Tibial nerve (tissue), 4 donors: ENCODE measurements at regions not wholly inside any gene's neighbourhood (a gene's known extent, or its start where the extent isn't known, plus 50 kb on each side); places are given as distances from the start of the nearest gene placed in this dataset.

Experiments
- DNase-seq, 2 donors: peaks; one replicate each; pipeline ENCODE4 v3.0.0-alpha.2; 2019; ENCODE audit warnings: low spot score in 2 of 2
- H3K27ac ChIP-seq, 4 donors: fragments of 200-600 bp; sonication (generic) in 3 of 4; one replicate each; pipeline ENCODE4 v1.5.1; 2017 to 2019; ENCODE audit warnings: mild to moderate bottlenecking in 1 of 4
- H3K27me3 ChIP-seq, 2 donors: fragments of 200-600 bp; sonication (generic) in 1 of 2; one replicate each; pipeline versions ENCODE4 v1.5.1 to v1.6.0; 2017 to 2019
- H3K36me3 ChIP-seq, 3 donors: fragments of 200-600 bp; sonication (generic); one replicate each; pipeline ENCODE4 v1.5.1; 2018 to 2019
- H3K4me1 ChIP-seq, 4 donors: fragments of 200-600 bp; sonication (generic) in 3 of 4; one replicate each; pipeline ENCODE4 v1.5.1; 2017 to 2019
- H3K4me3 ChIP-seq, 4 donors: fragments of 200-600 bp; sonication (generic) in 3 of 4; one replicate each; pipeline ENCODE4 v1.5.1; 2017 to 2019; ENCODE audit warnings: mild to moderate bottlenecking in 1 of 4, moderate library complexity in 1 of 4
- H3K9me3 ChIP-seq, 4 donors: fragments of 200-600 bp; sonication (generic) in 3 of 4; one replicate each; pipeline ENCODE4 v1.5.1; 2017 to 2019
- EP300 ChIP-seq, 2 donors: sonication (generic); formaldehyde crosslinking; IDR thresholded peaks; one replicate each; pipeline ENCODE4 v1.6.1; 2017; ENCODE audit warnings: antibody characterized with exemption in 2 of 2, mild to moderate bottlenecking in 1 of 2
- POLR2A ChIP-seq, 2 donors: fragments of 450-650 bp; IDR thresholded peaks; one replicate each; pipeline ENCODE4 v1.6.1; 2017; ENCODE audit warnings: antibody characterized with exemption in 2 of 2, mild to moderate bottlenecking in 2 of 2, moderate library complexity in 2 of 2
- WGBS, 2 donors: methylation state at CpG; one replicate each; pipeline ENCODE4 v1.1.5; 2018; 5-methylcytosine and 5-hydroxymethylcytosine counted together
- TF ChIP-seq, protein P1 (sequence below), 5 experiments: fragments of 200-600 bp in 3 of 5; fragments of 450-650 bp in 2 of 5; sonication (generic) in 3 of 5; IDR thresholded peaks; one replicate each; pipeline ENCODE4 v1.5.1; 2016 to 2019; ENCODE audit warnings: antibody characterized with exemption in 5 of 5, mild to moderate bottlenecking in 3 of 5, moderate library complexity in 2 of 5

DNA sequence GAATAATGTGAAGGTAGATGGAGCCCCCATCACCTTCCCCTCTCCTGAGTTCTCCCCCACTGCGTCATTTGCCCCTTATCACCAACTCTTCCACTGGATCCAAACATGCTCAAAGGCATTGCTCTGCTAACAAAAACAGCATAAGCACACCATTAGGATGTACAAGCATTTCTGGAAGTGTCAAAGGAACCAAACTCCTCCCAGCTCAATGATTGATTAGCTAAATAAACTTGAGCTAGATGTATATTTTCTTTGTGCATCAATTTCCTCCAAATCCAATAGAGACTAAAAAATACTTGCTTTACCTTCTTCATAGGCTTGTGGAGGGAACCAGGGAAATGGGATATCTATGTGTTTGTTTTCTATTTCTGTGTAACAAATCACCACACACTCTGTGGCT, 248.4 kb upstream of the JARID2 start:
- H3K36me3 ChIP-seq: no peaks in the 10 kb centered on the region
- no peak for TF ChIP-seq EP300 (IDR thresholded peaks at IDR 0.05)
- TF ChIP-seq, protein P1, sequence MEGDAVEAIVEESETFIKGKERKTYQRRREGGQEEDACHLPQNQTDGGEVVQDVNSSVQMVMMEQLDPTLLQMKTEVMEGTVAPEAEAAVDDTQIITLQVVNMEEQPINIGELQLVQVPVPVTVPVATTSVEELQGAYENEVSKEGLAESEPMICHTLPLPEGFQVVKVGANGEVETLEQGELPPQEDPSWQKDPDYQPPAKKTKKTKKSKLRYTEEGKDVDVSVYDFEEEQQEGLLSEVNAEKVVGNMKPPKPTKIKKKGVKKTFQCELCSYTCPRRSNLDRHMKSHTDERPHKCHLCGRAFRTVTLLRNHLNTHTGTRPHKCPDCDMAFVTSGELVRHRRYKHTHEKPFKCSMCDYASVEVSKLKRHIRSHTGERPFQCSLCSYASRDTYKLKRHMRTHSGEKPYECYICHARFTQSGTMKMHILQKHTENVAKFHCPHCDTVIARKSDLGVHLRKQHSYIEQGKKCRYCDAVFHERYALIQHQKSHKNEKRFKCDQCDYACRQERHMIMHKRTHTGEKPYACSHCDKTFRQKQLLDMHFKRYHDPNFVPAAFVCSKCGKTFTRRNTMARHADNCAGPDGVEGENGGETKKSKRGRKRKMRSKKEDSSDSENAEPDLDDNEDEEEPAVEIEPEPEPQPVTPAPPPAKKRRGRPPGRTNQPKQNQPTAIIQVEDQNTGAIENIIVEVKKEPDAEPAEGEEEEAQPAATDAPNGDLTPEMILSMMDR (IDR thresholded peaks at IDR 0.05): no peak
- no peak for TF ChIP-seq POLR2A (IDR thresholded peaks at IDR 0.05)
- no peaks in the 10 kb centered on the region for H3K9me3 ChIP-seq
- H3K4me3 ChIP-seq: no peak overlapping the region
- H3K27ac ChIP-seq: no peak overlapping the region
- no peaks in the 10 kb centered on the region for H3K27me3 ChIP-seq
- H3K4me1 ChIP-seq: no peaks in the 10 kb centered on the region
- 88 to 100% methylated on average over 1 of the region's 1 CpG for WGBS, 2 donors
- no peak for DNase-seq

DNA sequence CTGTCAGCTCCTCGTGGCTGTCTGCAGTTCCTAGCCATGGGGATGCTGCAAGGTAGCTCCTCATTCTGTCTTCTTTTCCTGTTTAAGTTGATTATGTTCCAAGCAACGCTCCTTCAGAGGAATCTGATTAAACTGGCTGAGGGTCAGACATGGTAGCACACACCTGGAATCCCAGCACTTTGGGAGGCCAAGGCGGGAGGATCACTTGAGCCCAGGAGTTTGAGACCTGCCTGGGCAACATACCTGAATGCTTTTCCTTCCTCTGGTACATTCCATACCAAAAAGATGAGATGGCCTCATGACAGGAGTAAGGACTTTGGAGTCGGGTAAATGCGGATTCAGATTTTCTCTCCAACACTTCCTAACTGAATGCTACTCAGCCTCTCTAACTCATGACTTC, 246.8 kb upstream of the JARID2 start:
- no peaks in the 10 kb centered on the region for H3K4me1 ChIP-seq
- 75 to 88% methylated on average over 5 of the region's 5 CpGs for WGBS, 2 donors
- no peaks in the 10 kb centered on the region for H3K36me3 ChIP-seq
- DNase-seq: no peak
- no peaks in the 10 kb centered on the region for H3K27me3 ChIP-seq
- TF ChIP-seq EP300 (IDR thresholded peaks at IDR 0.05): no peak
- TF ChIP-seq POLR2A (IDR thresholded peaks at IDR 0.05): no peak
- H3K9me3 ChIP-seq: no peaks in the 10 kb centered on the region
- H3K27ac ChIP-seq: no peak overlapping the region
- H3K4me3 ChIP-seq: no peak overlapping the region

DNA sequence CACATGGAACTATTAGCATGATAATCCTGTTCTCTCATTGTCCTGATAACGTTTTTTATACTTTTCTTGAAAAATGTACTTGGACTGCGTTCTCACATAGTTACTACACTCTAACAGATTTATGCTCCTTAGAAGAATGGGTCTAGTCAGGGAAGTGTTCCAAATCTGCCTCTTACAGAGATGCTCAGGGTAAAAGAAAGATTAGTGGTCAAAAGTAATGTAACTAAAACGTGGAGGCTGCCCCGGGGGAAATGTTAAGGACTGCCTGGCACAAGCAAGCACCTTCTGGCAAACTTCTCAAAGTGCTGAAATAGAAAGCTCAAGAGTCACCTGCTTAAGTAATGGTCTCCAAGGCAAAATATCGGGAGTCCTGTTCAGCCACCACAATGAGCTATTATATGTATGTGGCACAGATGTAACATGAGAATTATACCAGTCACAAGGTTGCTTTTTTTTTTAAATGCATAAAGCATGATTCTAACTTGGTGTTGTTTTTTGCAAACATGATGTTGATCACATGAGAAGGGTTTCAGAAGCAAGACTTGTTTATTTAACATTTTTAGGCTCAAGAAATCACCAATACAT, 244.5 kb upstream of the JARID2 start:
- 39 to 46% methylated on average over 5 of the region's 5 CpGs for WGBS, 2 donors
- TF ChIP-seq EP300 (IDR thresholded peaks at IDR 0.05) (no peak), POLR2A (IDR thresholded peaks at IDR 0.05) (no peak)
- TF ChIP-seq, protein P1 (IDR thresholded peaks at IDR 0.05): no peak
- DNase-seq: no peak
- no peaks in the 10 kb centered on the region for H3K36me3 ChIP-seq
- no peak overlapping the region for H3K27ac ChIP-seq
- no peaks in the 10 kb centered on the region for H3K9me3 ChIP-seq
- H3K4me1 ChIP-seq: no peaks in the 10 kb centered on the region
- no peaks in the 10 kb centered on the region for H3K27me3 ChIP-seq
- no peak overlapping the region for H3K4me3 ChIP-seq

DNA sequence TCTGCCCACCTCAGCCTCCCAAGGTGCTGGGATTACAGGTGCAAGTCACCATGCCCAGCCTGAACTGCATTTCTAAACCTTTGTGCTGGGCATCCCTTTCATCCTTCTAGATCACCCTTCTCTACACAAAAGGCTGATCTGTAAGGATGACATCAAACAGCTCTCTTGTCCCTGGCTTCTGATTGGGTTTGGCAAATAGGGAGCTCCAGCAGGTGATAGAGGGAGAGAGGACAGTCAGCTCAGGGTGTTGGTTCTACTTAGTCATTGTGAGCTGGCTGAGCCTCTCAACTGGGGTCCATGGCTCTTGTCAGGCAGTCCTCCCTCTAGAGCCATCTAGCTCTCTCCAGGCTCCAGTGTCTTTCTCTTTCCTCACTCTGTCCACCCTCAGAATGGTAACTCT, 237.6 kb upstream of the JARID2 start:
- DNase-seq: no peak
- Histone ChIP-seq H3K27me3 (no peaks in the 10 kb centered on the region), H3K36me3 (no peaks in the 10 kb centered on the region), H3K9me3 (no peaks in the 10 kb centered on the region), H3K4me1 (no peaks in the 10 kb centered on the region), H3K27ac (no peak overlapping the region), H3K4me3 (no peak overlapping the region)
- TF ChIP-seq, protein P1 (IDR thresholded peaks at IDR 0.05): no peak
- TF ChIP-seq EP300 (IDR thresholded peaks at IDR 0.05): no peak

DNA sequence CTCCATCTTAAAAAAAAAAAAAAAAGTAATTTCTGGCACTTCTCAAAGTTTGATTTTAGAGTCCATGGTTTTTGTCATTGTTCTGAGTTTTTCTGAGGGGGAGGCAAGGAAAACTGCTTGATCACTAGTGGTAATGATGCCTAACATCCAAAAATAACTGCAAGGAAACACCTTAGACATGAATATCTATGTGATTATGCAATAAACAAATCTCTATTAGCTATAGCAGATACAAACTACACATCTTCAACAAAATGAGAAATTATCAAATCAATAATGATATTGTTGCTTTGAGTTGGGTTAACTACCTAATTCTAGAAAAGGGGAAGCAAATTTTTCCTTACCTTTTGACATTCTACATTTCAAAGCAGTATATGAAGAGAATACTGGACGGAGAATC, 230.9 kb upstream of the JARID2 start:
- H3K4me3 ChIP-seq: no peak overlapping the region
- no peak for TF ChIP-seq EP300 (IDR thresholded peaks at IDR 0.05)
- H3K9me3 ChIP-seq: no peaks in the 10 kb centered on the region
- no peak overlapping the region for H3K27ac ChIP-seq
- DNase-seq: no peak
- peaks cover 0 to 9% (median 0%) of the 10 kb centered on the region in 4 donors for H3K4me1 ChIP-seq
- 89 to 96% methylated on average over 1 of the region's 1 CpG for WGBS, 2 donors
- H3K36me3 ChIP-seq: no peaks in the 10 kb centered on the region
- no peaks in the 10 kb centered on the region for H3K27me3 ChIP-seq

DNA sequence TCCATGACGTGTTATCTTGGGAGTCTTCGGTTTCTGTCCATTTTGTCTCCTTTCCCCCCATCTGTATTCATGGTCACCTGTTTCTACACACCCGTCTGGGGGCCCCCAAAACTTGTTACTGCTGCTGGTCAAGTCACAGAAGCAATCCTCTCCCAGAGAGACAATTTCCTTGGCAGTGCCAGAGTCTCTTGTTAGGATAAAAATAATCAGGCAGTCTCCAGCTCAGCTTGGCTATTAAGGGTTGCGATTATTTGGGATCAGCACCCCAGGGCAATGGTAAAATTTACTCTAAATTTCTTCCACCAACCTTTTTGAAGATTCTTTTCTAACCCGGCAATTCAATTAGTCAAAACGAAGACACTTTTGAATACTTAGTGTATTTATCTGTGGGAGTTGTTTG, 229.1 kb upstream of the JARID2 start:
- Histone ChIP-seq H3K27ac (no peak overlapping the region), H3K36me3 (no peaks in the 10 kb centered on the region), H3K27me3 (no peaks in the 10 kb centered on the region), H3K4me3 (no peak overlapping the region), H3K9me3 (no peaks in the 10 kb centered on the region), H3K4me1 (peaks cover 0 to 9% (median 0%) of the 10 kb centered on the region in 4 donors)
- TF ChIP-seq, protein P1 (IDR thresholded peaks at IDR 0.05): no peak
- no peak for DNase-seq
- 63 to 65% methylated on average over 6 of the region's 6 CpGs for WGBS, 2 donors
